ENCODE measurements at regions not wholly inside any gene's neighbourhood (a gene's known extent, or its start where the extent isn't known, plus 50 kb on each side); places are given as distances from the start of the nearest gene placed in this dataset.

- TF ChIP-seq CTCF (IDR thresholded peaks at IDR 0.05) (no peak), EZH2 (IDR thresholded peaks at IDR 0.05) (no peak)
Measured at GRCh38 chr20:52433326-52434040, 241.9 kb upstream of the ZFP64 start.
